ENCODE measurements at regions not wholly inside any gene's neighbourhood (a gene's known extent, or its start where the extent isn't known, plus 50 kb on each side); places are given as distances from the start of the nearest gene placed in this dataset. TPM values are rescaled to one million over a fixed set of nuclear protein-coding genes. Genes with fewer than 3 reads are reported as not detected.
A peak's percentile ranks its signal among the peaks of the same experiment; 100 is the strongest.

GRCh38 chr4:146577111-146577510 lies 55.4 kb upstream of the SLC10A7 start:
- DNase-seq, result peak; percentile 33

- no peak for DNase-seq
Measured at GRCh38 chr4:146582864-146583263, 55.8 kb upstream of the POU4F2 start.

GRCh38 chr4:146585761-146586333 lies 52.8 kb upstream of the POU4F2 start:
- DNase-seq, result peak; percentile 64

Small RNA genes in the stretch of these regions (small RNA-seq; reads per million reads assigned to genes)
- gene RNU1-44P (ENCODE audit: low replicate concordance), result not detected
